Panc1 (cell line): ENCODE measurements at regions not wholly inside any gene's neighbourhood (a gene's known extent, or its start where the extent isn't known, plus 50 kb on each side); places are given as distances from the start of the nearest gene placed in this dataset.
"Not testable (repeated sequence)": the region's sequence is repeated elsewhere in the genome, so short reads cannot be mapped to it uniquely, and the experiment has no call there.

Experiments used
- ATAC-seq: fragments of 200-7000 bp; cut with Tn5 transposase; 2 replicates; pipeline ENCODE4 v1.9.1; 2020; ENCODE audit warnings: mild to moderate bottlenecking, moderate library complexity
- BruUV-seq: library from RNA; stranded (reverse); fragments of 400-500 nt; replicated peaks from 2 replicates; lab custom pipeline; 2021; lab: Mats Ljungman, UMichigan
- CTCF ChIA-PET: fragments of 300-600 bp; sonication (Branson Sonifier 250); formaldehyde crosslinking; loops from one replicate; lab custom pipeline; 2022; ENCODE audit warnings: antibody characterized with exemption; lab: Charles Lee
- POLR2A ChIA-PET: fragments of 300-600 bp; sonication (Branson Sonifier 250); formaldehyde crosslinking; loops from one replicate; lab custom pipeline; 2022; ENCODE audit warnings: antibody characterized with exemption; lab: Charles Lee
- DNase-seq: peaks from one replicate; pipeline ENCODE4 v3.0.0-alpha.2; 2010; ENCODE audit warnings: low read depth, low spot score
- H3K27ac ChIP-seq: 2 replicates; pipeline ENCODE4 v1.5.1; 2011; ENCODE audit warnings: mild to moderate bottlenecking, low read length, inconsistent platforms
- H3K27me3 ChIP-seq: fragments of 200-500 bp; sonication (Bioruptor generic); 2 replicates; pipeline ENCODE4 v1.6.0; 2014; ENCODE audit warnings: low read length, inconsistent platforms; ENCODE audit not compliant: control insufficient read depth, insufficient read depth
- H3K36me3 ChIP-seq: fragments of 200-500 bp; sonication (Bioruptor generic); 2 replicates; pipeline ENCODE4 v1.5.1; 2014; ENCODE audit warnings: inconsistent platforms, mild to moderate bottlenecking, low read length, moderate library complexity; ENCODE audit not compliant: control insufficient read depth, insufficient read depth
- H3K4me1 ChIP-seq: 2 replicates; pipeline ENCODE4 v1.5.1; 2011; ENCODE audit warnings: inconsistent platforms, mild to moderate bottlenecking, low read length, moderate library complexity; ENCODE audit not compliant: control insufficient read depth, insufficient read depth
- H3K4me3 ChIP-seq, 2 experiments: 2 replicates each; pipeline ENCODE4 v1.5.1; 2011 to 2012; ENCODE audit warnings: low read depth in 2 of 2, low read length in 2 of 2, mild to moderate bottlenecking in 2 of 2, inconsistent platforms in 1 of 2, moderate library complexity in 1 of 2
- H3K9me3 ChIP-seq: fragments of 200-500 bp; sonication (Bioruptor generic); 2 replicates; pipeline ENCODE4 v1.5.1; 2014; ENCODE audit warnings: low read depth, mild to moderate bottlenecking, inconsistent platforms, low read length, moderate library complexity; ENCODE audit not compliant: control insufficient read depth, insufficient read depth
- CTCF ChIP-seq: fragments of 450-650 bp; IDR thresholded peaks from 2 replicates; pipeline ENCODE4 v1.5.1; 2017; ENCODE audit warnings: mild to moderate bottlenecking
- POLR2AphosphoS5 ChIP-seq: IDR thresholded peaks from 2 replicates; pipeline ENCODE4 v1.6.1; 2012; ENCODE audit warnings: mild to moderate bottlenecking, low read depth, low read length, moderate library complexity
- REST ChIP-seq, 2 experiments: IDR thresholded peaks; 2 replicates each; pipeline ENCODE4 v1.6.1; 2011 to 2012; ENCODE audit warnings: low read depth in 2 of 2, control low read depth in 1 of 2, low read length in 1 of 2, mild to moderate bottlenecking in 1 of 2, moderate library complexity in 1 of 2; ENCODE audit not compliant: insufficient read depth in 1 of 2
- SIN3A ChIP-seq: IDR thresholded peaks from 2 replicates; pipeline ENCODE4 v1.6.1; 2012; ENCODE audit warnings: low read depth, mild to moderate bottlenecking, low read length, moderate library complexity, borderline replicate concordance; ENCODE audit not compliant: insufficient read depth
- TCF7L2 ChIP-seq: IDR thresholded peaks from 2 replicates; pipeline ENCODE4 v1.6.1; 2011; ENCODE audit warnings: mild to moderate bottlenecking, low read depth, low read length, inconsistent platforms
- in situ Hi-C: cut with HindIII; loops from 2 replicates; pipeline ENCODE4 v1.10.0; 2016; ENCODE audit warnings: low sequenced_read_pairs, low pct_unique_long_range_greater_than_20kb
- intact Hi-C: fragments of 100-400 bp; cut with micrococcal nuclease; formaldehyde crosslinking; loops from one replicate; pipeline ENCODE4 v1.10.0; 2022; ENCODE audit not compliant: unreplicated experiment

GRCh38 chr5:67770431-67771025 is 445.0 kb upstream of the PIK3R1 start:
- intact Hi-C loops (no loop called here), in situ Hi-C loops (no loop called here)
- no peaks in the 10 kb centered on the region for H3K36me3 ChIP-seq
- no peaks in the 10 kb centered on the region; the same call in 1 of the 2 replicates for H3K27me3 ChIP-seq
- ChIA-PET POLR2A (no interaction called here), CTCF (no interaction called here)
- no TSS peak for BruUV-seq
- no peaks in the 10 kb centered on the region for H3K4me1 ChIP-seq
- ATAC-seq, result no peak
- no peak overlapping the region for H3K4me3 ChIP-seq
- no peaks in the 10 kb centered on the region for H3K9me3 ChIP-seq
- DNase-seq, result no peak
- no peak for TF ChIP-seq POLR2AphosphoS5
- TF ChIP-seq CTCF, result no peak
- no peak for TF ChIP-seq REST (IDR thresholded peaks at IDR 0.05; ENCODE audit: insufficient read depth in 1 of 2, low read depth in 2 of 2, low read length in 1 of 2)
- no peak for TF ChIP-seq TCF7L2
- TF ChIP-seq SIN3A, result no peak
- no peak overlapping the region for H3K27ac ChIP-seq

- POLR2A ChIA-PET, result no interaction called here
- intact Hi-C loops, result no loop called here
- CTCF ChIA-PET, result no interaction called here
- no peak overlapping the region for H3K27ac ChIP-seq
- in situ Hi-C loops, result no loop called here
- H3K27me3 ChIP-seq, result no peaks in the 10 kb centered on the region
- H3K36me3 ChIP-seq, result no peaks in the 10 kb centered on the region
- TF ChIP-seq POLR2AphosphoS5 (no peak), SIN3A (no peak), CTCF (no peak), REST (IDR thresholded peaks at IDR 0.05; ENCODE audit: insufficient read depth in 1 of 2, low read depth in 2 of 2, low read length in 1 of 2) (no peak), TCF7L2 (no peak)
- H3K9me3 ChIP-seq, result no peaks in the 10 kb centered on the region
- no peak for DNase-seq
- H3K4me3 ChIP-seq, result no peak overlapping the region
- BruUV-seq, result no TSS peak
- no peaks in the 10 kb centered on the region for H3K4me1 ChIP-seq
- ATAC-seq, result no peak
Measured at GRCh38 chr5:67765697-67766096, 449.9 kb upstream of the PIK3R1 start.

- ATAC-seq, DNase-seq, H3K9me3 ChIP-seq, in situ Hi-C loops, CTCF ChIA-PET, H3K36me3 ChIP-seq, H3K4me3 ChIP-seq, H3K27ac ChIP-seq, POLR2A ChIA-PET, BruUV-seq, H3K27me3 ChIP-seq, intact Hi-C loops, H3K4me1 ChIP-seq: not testable (repeated sequence)
Measured at GRCh38 chr5:67757771-67758170, 457.8 kb upstream of the PIK3R1 start.
